ENCODE measurements at regions not wholly inside any gene's neighbourhood (a gene's known extent, or its start where the extent isn't known, plus 50 kb on each side); places are given as distances from the start of the nearest gene placed in this dataset.

DNA sequence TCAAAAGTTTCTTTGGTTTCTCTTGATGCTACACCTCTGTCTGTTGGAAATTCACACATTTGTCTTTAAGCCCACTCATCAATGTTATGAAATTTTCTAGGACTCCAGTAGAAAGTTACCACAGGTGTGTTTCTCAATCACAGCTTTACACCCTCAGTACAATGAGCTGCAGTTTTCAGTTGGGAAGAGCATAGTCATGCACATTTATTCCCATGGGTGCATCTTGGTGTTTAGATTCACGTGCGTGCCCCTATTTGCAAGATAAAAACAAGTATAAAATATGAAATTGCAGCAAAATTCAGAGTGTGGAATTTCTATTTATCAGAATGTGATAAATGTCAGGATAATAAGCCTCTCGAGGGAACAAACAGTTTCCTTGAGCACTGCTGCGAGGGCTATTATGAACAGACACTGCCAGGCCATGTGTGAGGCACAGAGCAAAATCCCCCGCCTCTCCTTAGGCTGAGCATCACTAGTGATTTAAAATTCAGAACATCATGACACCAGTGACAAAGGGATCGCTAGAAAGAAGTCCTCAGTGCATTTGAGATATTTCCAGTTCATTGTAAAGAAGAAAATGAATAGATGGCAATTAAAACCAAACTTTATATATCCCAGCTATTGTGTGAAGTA lies 512.2 kb upstream of the TCF4 start:
- Mint-ChIP-seq H3K27me3 (no peaks in the 10 kb centered on the region), H3K9me3 (peaks cover 14% of the 10 kb centered on the region), H3K4me3 (no peak overlapping the region), H3K36me3 (no peaks in the 10 kb centered on the region), H3K27ac (no peak overlapping the region), H3K4me1 (no peaks in the 10 kb centered on the region)

DNA sequence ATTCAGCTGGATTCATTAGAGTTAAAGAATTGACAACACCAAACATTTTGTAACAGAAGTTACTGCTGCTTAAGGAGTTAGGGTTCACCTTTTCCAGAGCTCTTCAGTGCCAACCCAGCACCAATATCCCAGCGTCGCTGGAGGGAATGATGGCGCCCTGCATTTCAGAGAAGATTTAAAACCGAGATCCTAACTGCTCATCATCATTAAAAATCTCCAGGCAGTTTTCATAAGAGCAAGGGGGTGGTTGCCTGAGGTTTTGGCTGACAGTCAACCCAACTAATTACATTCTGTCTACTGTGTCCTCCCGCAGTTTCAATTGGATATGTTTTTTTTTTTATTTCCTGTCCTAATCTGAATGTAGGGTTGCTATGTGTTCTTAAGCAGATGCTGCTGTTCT lies 509.6 kb upstream of the TCF4 start:
- H3K4me3 Mint-ChIP-seq, result no peak overlapping the region

DNA sequence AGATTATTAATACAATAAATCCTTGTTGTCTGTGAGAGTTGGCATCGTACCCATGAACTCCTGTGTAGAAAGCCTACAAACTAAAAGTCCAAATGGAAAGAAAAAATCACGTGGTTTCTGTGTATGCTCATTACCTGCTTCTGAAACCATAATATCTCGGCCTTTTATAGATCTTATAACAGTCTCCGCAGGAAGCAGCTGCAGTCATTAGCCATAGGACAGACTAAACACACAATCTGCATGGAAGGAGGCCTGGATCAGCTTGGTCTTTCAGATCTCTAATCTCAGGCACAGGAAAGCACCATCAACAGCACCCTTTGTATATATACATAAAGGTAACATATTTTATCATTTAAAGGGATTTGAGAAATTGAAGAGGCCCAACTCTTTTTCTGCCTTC lies 508.9 kb upstream of the TCF4 start:
- peaks cover 1% of the 10 kb centered on the region for H3K27me3 Mint-ChIP-seq
- no peak overlapping the region for H3K27ac Mint-ChIP-seq
- no peaks in the 10 kb centered on the region for H3K36me3 Mint-ChIP-seq
- H3K4me3 Mint-ChIP-seq, result no peak overlapping the region
- H3K9me3 Mint-ChIP-seq, result peaks cover 12% of the 10 kb centered on the region
- H3K4me1 Mint-ChIP-seq, result no peaks in the 10 kb centered on the region

More for the DNA sequence above, 509.6 kb upstream of the TCF4 start:
- H3K4me1 Mint-ChIP-seq, result no peaks in the 10 kb centered on the region
- H3K27ac Mint-ChIP-seq, result no peak overlapping the region
- peaks cover 1% of the 10 kb centered on the region for H3K27me3 Mint-ChIP-seq
- H3K36me3 Mint-ChIP-seq, result no peaks in the 10 kb centered on the region
- peaks cover 12% of the 10 kb centered on the region for H3K9me3 Mint-ChIP-seq

DNA sequence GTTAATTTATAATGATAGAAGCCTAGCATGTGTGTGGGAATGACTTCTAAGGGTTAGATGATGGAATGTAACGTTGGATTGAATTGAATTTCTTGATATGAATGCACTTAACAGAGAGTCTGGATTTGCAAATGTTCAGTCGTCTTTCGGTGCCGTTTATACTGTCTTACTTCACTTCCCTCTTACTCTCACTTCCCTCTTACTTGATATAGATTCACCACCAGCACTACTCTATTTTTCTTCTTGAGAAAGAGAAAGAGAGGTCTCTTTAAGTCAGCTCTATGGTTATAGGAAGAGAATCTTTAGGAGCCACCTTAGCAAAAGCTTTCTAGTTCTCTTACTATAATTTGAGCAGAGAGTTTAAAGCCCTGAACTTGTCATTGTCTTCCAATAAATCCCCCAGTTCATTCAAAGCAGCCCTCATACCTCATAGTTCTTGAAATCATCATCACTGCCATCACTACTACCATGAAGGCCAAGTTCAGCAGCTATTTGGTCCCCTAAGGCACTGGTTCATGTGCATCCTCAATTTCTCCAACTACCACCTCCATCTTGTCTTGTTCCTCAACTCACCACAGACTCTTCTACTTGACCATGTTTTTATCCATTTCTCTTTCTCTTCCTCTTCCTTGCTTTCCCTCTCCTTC lies 501.7 kb upstream of the TCF4 start:
- peaks cover 1% of the 10 kb centered on the region for H3K27me3 Mint-ChIP-seq
- H3K4me3 Mint-ChIP-seq, result no peak overlapping the region
- no peaks in the 10 kb centered on the region for H3K4me1 Mint-ChIP-seq
- no peaks in the 10 kb centered on the region for H3K36me3 Mint-ChIP-seq
- H3K9me3 Mint-ChIP-seq, result peaks cover 8% of the 10 kb centered on the region
- H3K27ac Mint-ChIP-seq, result no peak overlapping the region

DNA sequence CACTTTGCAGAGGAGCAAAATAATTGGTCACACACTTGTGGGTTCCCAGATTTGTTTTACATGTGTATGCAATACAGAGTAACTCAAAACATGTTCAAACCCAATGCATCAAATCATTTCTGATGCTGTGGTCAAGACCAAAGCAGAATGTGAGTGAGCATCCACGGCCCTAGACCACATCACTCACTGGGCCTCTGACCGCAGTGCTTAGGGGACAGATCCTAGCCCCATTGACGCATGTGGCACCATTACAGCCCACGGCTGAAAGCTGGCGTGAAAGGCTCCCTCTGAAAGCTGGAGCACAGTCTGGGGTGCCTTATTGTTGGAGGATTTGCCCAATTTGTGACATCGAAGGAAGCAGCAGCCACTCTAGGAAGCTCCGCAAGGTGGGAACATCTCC lies 498.8 kb upstream of the TCF4 start:
- H3K27ac Mint-ChIP-seq, result no peak overlapping the region
- no peaks in the 10 kb centered on the region for H3K36me3 Mint-ChIP-seq
- no peaks in the 10 kb centered on the region for H3K9me3 Mint-ChIP-seq
- no peak overlapping the region for H3K4me3 Mint-ChIP-seq
- H3K4me1 Mint-ChIP-seq, result no peaks in the 10 kb centered on the region
- H3K27me3 Mint-ChIP-seq, result no peaks in the 10 kb centered on the region

DNA sequence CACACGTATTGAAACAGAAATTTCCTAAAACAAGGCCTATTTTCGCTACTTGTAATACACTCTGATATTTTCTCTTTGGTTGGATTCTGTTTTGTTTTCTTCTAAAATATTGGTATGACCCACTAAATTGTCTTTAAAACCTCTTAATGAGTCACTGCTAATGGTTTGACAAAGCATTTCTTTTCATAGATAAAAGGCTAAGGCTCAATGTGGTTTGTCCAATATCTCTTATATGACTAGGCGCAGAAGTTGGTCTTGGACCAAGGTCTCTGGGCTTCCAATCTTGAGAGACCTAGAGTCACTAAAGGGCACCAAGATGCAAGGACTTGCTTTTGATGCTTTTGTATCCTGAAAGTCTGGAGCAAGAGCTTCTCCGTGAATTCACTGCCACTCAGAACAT lies 498.2 kb upstream of the TCF4 start:
- Mint-ChIP-seq H3K4me1 (no peaks in the 10 kb centered on the region), H3K4me3 (no peak overlapping the region), H3K9me3 (no peaks in the 10 kb centered on the region), H3K27me3 (no peaks in the 10 kb centered on the region), H3K36me3 (no peaks in the 10 kb centered on the region), H3K27ac (no peak overlapping the region)

DNA sequence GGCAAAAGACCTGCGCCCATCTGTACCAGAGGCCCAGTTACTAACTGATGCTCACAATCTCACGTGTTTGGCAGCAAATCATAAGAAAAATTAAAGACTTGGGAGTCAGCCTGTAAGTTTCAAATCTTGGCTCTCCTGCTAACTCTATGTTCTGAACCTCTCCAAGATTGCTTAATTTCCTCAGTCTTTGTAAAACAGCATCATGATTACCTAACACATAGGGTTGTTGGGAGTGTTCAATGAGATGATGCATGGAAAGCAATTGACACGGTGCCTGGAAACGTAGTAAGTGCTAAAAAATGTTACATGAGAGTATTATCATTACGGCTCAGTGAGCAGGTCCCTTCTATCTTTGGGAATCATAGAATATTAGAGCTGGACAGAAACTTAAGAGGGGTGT lies 497.6 kb upstream of the TCF4 start:
- Mint-ChIP-seq H3K27ac (no peak overlapping the region), H3K4me1 (no peaks in the 10 kb centered on the region), H3K27me3 (no peaks in the 10 kb centered on the region), H3K36me3 (no peaks in the 10 kb centered on the region), H3K4me3 (no peak overlapping the region), H3K9me3 (no peaks in the 10 kb centered on the region)

DNA sequence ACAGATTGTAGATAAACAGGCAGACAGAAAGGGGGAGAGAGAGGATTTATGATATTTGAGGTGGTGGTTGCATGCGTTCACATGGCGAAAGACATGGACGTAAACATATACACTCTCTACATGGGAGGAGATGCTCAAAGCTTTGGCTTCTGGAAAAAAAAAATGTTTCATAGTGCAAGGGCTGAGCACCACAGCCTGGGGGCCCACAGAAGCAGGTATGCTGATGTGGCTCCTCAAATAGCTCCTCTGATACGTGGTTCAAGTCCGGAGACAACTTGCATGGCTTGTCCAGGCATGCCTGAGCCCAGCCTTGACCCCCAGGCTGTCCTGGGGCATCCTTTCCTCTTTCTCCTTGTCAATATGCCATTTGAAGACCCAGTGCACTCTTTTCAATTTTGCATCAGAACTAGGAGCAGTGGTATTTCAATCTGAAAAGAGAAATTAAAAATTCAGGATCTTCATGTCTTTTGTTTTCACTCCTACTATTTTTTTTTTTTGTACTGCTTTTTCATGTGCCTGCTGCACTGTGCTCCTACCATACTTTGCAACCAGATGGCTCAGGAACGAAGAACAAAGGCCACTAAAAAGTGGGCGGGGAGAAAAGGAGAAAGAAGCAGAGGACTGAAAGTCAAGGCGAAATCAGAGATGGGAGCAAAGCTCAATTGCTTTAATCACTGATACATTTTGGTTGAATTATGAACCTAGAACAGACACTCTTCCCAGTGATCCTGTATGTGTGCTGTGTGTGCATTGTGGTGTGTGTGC lies 495.7 kb upstream of the TCF4 start:
- no peaks in the 10 kb centered on the region for H3K4me1 Mint-ChIP-seq
- H3K4me3 Mint-ChIP-seq, result no peak overlapping the region
- H3K27me3 Mint-ChIP-seq, result no peaks in the 10 kb centered on the region
- no peaks in the 10 kb centered on the region for H3K9me3 Mint-ChIP-seq
- no peak overlapping the region for H3K27ac Mint-ChIP-seq
- H3K36me3 Mint-ChIP-seq, result no peaks in the 10 kb centered on the region

DNA sequence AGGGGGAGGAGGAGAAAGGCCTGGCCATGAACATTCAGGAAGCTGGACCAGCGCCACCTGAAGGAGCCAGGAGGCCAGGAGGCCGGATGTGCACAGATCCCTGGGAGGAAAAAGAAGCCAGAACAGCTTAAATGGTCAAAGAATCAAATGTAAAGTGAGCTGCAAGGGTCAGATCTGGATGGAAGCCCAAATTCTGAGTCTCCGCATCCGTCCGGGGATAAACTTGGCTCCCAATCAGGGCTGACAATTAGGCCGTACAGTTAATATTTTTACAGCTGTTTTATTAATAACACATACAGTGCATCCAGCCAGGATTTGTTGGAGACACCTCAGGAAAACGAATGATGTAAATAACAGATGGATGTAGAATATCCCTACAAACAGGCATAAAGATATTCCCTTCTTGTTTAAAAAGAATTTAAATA lies 495.1 kb upstream of the TCF4 start:
- Mint-ChIP-seq H3K4me1 (no peaks in the 10 kb centered on the region), H3K4me3 (no peak overlapping the region), H3K36me3 (no peaks in the 10 kb centered on the region)

DNA sequence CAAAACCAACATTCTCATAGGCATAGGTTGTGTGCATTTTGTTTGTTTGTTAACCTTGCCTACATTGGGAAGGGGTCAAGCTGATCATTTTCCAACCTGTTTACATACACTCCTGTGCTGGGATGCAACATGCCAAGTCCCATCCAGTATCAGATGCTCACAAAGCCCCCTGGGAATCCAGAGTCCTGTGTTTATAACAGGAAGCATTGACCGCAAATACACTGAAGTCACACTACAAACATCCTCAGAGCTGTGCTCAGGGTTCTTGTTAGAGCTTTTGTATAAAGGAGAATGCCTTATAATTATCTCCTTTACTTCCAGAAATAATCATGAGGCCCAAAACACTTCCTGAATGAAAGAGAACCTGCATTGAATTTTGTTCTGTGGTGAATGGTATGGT lies 488.7 kb upstream of the TCF4 start:
- no peak overlapping the region for H3K27ac Mint-ChIP-seq

More for the DNA sequence above, 495.1 kb upstream of the TCF4 start:
- Mint-ChIP-seq H3K9me3 (no peaks in the 10 kb centered on the region), H3K27me3 (no peaks in the 10 kb centered on the region), H3K27ac (no peak overlapping the region)

DNA sequence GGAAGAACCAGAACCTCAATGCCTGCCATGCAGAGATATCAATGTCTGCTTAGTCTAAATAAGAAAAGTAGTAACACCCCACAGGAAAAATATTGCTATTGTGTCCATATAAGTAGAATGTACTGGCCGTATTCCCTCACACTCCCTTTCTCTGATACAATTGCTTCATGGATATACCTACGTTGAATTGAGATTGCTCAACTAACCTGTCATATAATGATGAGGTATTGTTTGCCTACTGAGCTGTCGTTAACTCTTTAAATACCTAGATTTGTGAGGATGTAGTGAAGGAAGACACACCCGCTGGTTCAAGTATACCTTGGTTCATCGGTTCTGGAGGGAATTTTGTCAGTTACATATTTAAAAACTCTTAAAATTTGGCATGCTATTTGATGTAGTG lies 480.7 kb upstream of the TCF4 start:
- no peaks in the 10 kb centered on the region for H3K27me3 Mint-ChIP-seq
- no peaks in the 10 kb centered on the region for H3K36me3 Mint-ChIP-seq
- no peaks in the 10 kb centered on the region for H3K9me3 Mint-ChIP-seq
- no peaks in the 10 kb centered on the region for H3K4me1 Mint-ChIP-seq
- no peak overlapping the region for H3K4me3 Mint-ChIP-seq
- H3K27ac Mint-ChIP-seq, result no peak overlapping the region

More for the DNA sequence above, 488.7 kb upstream of the TCF4 start:
- Mint-ChIP-seq H3K4me1 (no peaks in the 10 kb centered on the region), H3K27me3 (no peaks in the 10 kb centered on the region), H3K9me3 (no peaks in the 10 kb centered on the region), H3K36me3 (no peaks in the 10 kb centered on the region), H3K4me3 (no peak overlapping the region)

DNA sequence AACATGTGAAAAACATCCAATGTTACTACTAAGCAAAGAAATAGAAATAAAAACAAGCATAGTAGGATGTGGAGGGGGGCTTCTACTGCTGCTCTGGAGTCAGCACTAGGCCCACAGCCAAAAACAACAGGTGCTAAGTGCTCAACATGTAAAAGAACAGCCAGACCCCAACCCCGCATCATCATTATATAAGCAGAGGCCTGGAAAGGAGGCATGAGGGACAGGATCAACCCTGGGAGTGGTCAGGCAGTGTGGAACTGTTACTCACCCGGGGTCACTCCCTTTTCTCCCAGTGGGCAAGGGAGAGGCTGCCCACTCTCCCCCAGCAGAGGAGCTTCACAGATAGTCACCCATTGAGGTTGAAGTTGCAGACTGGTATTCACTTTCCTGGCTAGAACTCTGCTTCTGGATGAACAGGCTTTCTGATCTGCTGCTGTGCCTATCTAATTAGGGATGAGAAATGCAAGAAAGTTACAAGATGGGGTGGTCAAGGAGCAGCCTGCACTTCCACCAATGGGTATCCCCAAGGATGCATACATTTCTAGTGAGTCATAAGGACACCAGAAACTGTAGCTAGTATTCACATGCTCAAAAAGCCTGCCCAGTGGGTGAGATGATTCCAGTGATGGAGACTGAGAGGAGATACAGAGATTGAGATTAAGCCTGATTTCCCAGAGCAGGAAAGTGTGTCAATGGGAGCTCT lies 480.1 kb upstream of the TCF4 start:
- Mint-ChIP-seq H3K27me3 (no peaks in the 10 kb centered on the region), H3K4me1 (no peaks in the 10 kb centered on the region), H3K27ac (no peak overlapping the region), H3K36me3 (no peaks in the 10 kb centered on the region), H3K4me3 (no peak overlapping the region), H3K9me3 (no peaks in the 10 kb centered on the region)

DNA sequence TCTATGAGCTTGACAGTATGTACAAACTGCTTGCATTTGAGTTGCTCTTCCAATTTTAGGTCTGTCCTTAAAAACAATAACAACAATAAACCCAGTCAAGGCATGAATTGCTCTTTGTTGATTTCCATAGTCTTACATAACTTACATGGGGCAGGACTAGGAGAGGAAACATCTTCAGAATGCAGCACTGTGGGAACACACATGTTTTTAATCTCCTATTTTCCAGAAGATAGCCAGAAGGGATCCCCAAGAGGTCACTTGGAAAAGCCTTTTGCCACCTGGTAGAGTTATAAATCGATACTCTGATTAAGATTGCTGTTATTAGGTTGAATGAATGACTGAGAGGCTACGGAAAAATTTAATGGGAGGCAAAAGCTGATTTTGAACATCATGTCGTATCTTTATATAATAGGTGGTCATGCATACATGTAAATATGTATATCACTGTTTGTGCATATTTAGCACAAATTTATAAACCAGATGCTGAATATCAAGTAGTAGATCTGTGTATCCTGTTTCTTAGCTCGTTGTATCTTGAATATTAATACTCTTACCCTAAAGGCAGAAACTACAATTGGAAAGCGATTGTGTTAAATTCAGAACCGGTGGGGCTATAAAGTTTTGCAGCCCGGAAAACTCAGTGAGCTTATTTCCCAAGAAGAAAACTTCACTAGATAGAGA lies 479.4 kb upstream of the TCF4 start:
- no peak overlapping the region for H3K27ac Mint-ChIP-seq
- H3K4me3 Mint-ChIP-seq, result no peak overlapping the region
- no peaks in the 10 kb centered on the region for H3K27me3 Mint-ChIP-seq
- H3K36me3 Mint-ChIP-seq, result no peaks in the 10 kb centered on the region
- H3K4me1 Mint-ChIP-seq, result no peaks in the 10 kb centered on the region
- no peaks in the 10 kb centered on the region for H3K9me3 Mint-ChIP-seq

DNA sequence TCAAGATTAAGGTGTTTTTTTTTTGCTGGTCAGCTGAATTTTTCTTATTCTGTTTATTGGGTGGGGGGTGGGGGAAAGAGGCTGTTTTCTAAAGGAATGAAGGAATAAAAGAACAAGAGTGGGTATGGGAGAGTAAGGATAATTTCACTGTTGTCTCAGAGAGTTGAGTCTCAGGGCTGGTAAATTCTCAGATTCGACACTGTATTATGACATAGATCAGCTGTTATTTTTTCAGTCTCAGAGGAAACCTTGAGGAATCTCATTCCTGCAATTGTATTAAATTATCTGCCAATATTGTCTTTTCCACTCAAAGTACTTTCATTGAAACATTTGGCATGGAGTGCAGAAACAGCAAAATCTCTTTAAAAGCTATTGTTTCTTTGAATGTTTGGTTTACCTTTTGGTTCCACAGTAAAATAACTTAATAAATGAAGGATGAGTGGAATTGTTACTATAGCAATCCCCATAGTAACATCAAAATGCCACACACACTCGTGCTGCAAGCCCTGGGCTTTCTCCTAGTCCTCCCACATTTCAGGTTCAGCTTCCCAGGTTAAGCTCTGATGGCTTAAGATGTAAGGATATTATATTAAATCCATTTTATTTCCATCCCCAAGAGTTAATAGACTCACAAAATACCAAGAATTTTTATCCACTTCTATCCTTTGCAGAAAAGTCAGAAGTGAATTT lies 478.7 kb upstream of the TCF4 start:
- H3K27ac Mint-ChIP-seq, result no peak overlapping the region
- no peaks in the 10 kb centered on the region for H3K9me3 Mint-ChIP-seq
- no peak overlapping the region for H3K4me3 Mint-ChIP-seq
- H3K27me3 Mint-ChIP-seq, result no peaks in the 10 kb centered on the region
- H3K36me3 Mint-ChIP-seq, result no peaks in the 10 kb centered on the region
- no peaks in the 10 kb centered on the region for H3K4me1 Mint-ChIP-seq

DNA sequence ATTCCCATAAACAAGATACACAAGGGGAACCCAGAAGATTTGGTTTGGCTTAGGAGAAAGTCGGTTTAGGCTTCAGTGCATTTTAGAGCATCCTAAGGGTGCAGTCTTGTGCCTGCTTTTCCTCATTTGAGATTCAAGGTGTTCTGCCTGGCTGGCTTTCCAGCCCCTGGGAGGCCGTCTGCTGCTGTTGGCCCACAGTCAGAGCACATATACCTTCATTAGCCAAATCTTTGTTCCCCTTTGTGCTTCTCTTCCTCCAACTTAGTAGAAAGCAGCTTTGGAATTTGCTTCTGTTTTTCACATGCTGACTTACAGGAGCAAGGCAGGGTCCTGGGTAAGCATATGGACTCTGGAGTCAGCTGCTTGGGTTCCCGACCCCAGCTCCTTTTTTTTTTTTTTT lies 477.1 kb upstream of the TCF4 start:
- Mint-ChIP-seq H3K36me3 (no peaks in the 10 kb centered on the region), H3K27me3 (no peaks in the 10 kb centered on the region), H3K9me3 (peaks cover 5% of the 10 kb centered on the region), H3K4me3 (no peak overlapping the region), H3K4me1 (no peaks in the 10 kb centered on the region), H3K27ac (no peak overlapping the region)

All from activated naive CD4-positive, alpha-beta T cell treated with anti-CD3 and anti-CD28 coated beads, Interleukin-2, amount 50 U/mL, for 24 hours (primary cell).